ENCODE measurements at regions not wholly inside any gene's neighbourhood (a gene's known extent, or its start where the extent isn't known, plus 50 kb on each side); places are given as distances from the start of the nearest gene placed in this dataset.
"Not testable (repeated sequence)": the region's sequence is repeated elsewhere in the genome, so short reads cannot be mapped to it uniquely, and the experiment has no call there.

GRCh38 chr12:25384038-25384892 lies 133.5 kb upstream of the KRAS start:
- DNase-seq (ENCODE audit: extremely low spot score, insufficient read length, low read depth), result no peak
- peak; percentile 5 for FAIRE-seq

- DNase-seq (ENCODE audit: extremely low spot score, insufficient read length, low read depth) (no peak), FAIRE-seq (no peak)
These were observed 131.8 kb upstream of the KRAS start for GRCh38 chr12:25382311-25383106.

DNA sequence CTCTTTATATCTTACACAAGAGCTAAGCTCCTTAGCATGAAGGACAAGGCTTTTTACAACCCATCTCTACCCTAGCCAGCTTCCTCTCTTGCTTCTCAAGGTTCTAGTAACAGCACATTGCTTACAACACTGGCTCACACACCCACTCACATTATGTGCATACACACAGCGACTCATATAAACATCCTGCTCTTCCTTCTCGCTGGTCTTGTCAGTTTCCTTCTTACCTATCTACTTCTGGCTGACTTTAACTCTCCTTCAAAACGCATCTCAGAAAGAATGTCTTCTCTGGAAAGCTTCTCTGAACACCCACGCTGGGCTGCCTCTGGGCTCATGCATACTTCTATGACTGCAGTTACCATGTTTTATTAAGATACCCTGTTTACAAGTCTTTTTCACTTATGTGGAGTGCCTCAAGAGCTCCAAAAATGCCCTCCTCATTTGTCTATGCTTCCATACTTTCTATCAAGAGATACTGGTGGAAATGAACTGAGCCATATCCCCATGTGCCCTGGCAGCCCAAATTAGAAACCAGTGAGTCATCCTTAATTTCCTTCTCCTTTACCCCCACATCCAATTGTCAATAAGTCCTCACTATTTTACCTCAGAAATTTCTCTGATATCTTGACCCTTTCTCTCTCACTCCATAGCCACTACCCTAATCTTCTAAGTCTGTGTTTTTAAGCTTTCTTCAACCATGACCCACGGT lies 126.9 kb upstream of the KRAS start:
- DNase-seq (ENCODE audit: extremely low spot score, insufficient read length, low read depth) (no peak), FAIRE-seq (no peak)

GRCh38 chr12:25376985-25377384 lies 126.3 kb upstream of the KRAS start:
- no peak for DNase-seq (ENCODE audit: extremely low spot score, insufficient read length, low read depth)
- no peak for FAIRE-seq

DNA sequence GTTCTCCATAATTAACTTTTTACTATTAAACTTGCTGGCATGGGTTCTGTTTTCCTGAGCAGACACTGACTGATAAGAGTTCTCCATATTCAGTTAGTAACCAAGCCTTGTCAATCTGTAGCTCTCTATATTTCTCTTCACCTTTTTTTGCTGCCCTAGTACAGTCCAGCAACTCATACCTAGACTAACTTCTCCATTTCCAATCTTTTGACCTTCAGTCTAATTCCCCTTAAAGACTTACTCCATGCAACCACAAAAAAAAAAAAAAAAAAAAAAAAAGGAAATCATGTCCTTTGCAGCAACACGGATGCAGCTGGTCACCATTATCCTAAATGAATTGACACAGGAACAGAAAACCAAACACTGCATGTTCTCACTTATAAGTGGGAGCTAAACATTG lies 125.7 kb upstream of the KRAS start:
- FAIRE-seq (no peak), DNase-seq (ENCODE audit: extremely low spot score, insufficient read length, low read depth) (no peak)

GRCh38 chr12:25372969-25373817 lies 122.5 kb upstream of the KRAS start:
- DNase-seq (ENCODE audit: extremely low spot score, insufficient read length, low read depth) (no peak), FAIRE-seq (no peak)

DNA sequence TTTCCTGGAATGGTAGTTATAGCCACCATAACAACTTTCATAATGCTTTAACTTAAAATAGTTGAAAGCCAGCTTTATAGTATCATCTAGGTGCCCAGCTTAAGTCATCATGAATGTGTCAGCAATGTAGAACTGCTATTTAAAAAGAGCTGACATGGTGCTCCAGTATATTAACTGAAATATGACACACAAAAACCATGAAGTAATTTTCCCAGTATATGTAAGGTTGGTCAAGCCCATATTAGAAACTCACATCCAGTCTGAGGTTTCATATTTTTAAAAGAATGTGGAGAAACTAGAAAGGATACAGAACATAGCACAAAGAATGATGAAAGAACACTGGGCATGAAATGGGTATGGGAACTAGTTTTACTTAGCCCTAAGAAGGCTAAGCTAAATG lies 121.3 kb upstream of the KRAS start:
- FAIRE-seq (no peak), DNase-seq (ENCODE audit: extremely low spot score, insufficient read length, low read depth) (no peak)

GRCh38 chr12:25368557-25368956 lies 117.8 kb upstream of the KRAS start:
- no peak for FAIRE-seq
- DNase-seq (ENCODE audit: extremely low spot score, insufficient read length, low read depth), result no peak

DNA sequence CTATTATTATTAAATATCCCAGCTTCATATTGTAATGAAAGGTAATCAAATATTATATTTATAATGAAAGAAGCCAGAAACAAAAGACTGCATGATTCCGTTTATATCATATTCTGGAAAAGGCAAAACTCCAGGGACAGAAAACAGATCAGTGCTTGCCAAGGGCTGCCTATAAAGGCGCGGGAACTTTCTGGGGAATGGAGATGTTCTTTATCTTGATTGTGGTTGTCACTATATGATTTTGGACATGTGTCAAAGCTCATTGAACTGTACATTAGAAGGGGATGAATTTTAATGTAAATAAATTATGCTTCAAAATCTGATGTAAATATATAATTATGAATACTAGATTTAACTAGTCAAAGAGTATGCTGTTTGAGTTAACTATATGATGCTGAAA lies 115.4 kb upstream of the KRAS start:
- FAIRE-seq (no peak), DNase-seq (ENCODE audit: extremely low spot score, insufficient read length, low read depth) (no peak)

GRCh38 chr12:25365340-25365730 lies 114.6 kb upstream of the KRAS start:
- no peak for FAIRE-seq
- DNase-seq (ENCODE audit: extremely low spot score, insufficient read length, low read depth), result no peak

DNA sequence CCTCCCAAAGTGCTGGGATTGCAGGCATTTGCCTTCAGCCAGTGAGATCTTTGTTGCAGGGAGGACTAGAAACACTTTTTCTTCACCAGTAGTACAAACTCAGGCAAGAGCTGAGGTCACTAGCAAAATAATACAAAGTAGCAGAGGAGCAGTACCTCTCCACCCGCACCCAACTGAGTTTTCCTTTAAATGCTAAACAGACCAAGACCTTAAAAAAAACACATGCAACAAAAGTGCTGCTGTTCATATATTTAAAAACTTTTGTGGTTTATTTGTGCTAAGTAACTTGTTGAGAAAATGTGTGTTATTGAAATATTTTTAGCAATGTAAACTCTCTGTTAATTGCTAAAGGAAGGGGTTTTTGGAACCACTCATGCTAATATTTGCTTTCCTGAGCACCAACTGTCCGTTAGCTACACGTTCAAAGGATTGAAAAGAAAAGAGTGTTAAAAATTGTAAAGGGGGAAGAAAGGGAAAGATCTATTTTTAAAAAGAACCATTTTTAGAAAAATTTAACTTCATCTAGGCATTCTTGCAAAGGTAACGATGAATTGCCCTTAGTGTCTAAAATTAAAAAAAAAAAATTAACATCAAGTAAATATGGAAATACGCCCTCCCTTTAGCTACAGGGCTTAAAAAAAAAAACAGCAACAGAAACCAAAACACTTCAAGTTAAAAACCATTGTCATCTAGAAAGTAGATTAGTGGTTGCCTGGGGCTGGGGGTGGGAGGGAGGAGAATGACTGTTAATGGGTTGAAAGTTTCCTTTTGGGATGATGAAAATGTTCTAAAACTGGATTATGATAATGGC lies 114.0 kb upstream of the KRAS start:
- DNase-seq (ENCODE audit: extremely low spot score, insufficient read length, low read depth) (no peak), FAIRE-seq (peak; percentile 91)

GRCh38 chr12:25362646-25363045 lies 111.9 kb upstream of the KRAS start:
- DNase-seq (ENCODE audit: extremely low spot score, insufficient read length, low read depth), result no peak
- no peak for FAIRE-seq

DNA sequence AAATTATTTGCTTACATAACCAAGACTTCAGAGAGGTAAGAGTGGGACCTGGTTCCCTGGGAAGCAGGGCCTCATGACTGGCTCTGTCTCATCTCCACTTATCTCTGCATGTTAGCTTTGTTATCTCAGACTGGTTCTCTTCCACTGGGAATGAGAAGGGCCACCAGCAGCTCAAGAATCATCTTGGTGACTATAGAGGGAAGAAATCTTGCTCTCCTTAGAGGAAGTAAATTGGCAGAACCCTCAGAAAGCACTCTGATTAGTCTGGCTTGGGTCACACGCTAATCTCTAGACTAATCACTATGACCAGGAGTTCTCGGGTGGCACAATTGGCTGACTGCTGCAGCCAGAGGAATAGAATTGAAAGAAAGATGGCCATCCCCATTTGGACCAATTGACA lies 110.8 kb upstream of the KRAS start:
- FAIRE-seq (no peak), DNase-seq (ENCODE audit: extremely low spot score, insufficient read length, low read depth) (no peak)

DNA sequence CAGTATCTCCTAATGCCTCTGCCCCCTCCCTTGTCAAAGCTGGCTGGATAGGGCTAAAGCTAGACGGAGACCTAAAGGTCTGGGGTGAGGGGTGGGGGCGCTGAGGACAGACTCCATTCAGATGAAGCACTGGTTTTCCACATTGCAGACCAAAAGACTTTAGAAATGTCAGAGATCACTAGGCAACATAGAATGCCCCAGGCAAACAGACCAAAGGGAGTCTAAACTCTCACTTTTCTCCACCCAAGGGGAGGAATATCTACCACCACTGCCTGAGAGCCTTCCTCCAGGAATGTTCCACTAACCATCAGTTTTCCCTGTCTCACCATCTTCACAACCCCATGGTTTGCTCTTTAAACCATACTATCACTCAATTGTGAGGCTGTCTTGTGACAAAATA lies 106.9 kb upstream of the KRAS start:
- no peak for FAIRE-seq
- DNase-seq (ENCODE audit: extremely low spot score, insufficient read length, low read depth), result no peak

GRCh38 chr12:25352942-25353341 lies 102.2 kb upstream of the KRAS start:
- DNase-seq (ENCODE audit: extremely low spot score, insufficient read length, low read depth); FAIRE-seq: not testable (repeated sequence)

GRCh38 chr12:25352083-25352918 lies 101.6 kb upstream of the KRAS start:
- no peak for DNase-seq (ENCODE audit: extremely low spot score, insufficient read length, low read depth)
- peak; percentile 69 for FAIRE-seq

- DNase-seq (ENCODE audit: extremely low spot score, insufficient read length, low read depth) (no peak), FAIRE-seq (no peak)
These were observed 97.8 kb upstream of the KRAS start for GRCh38 chr12:25348593-25348895.
